Type B pancreatic cell (in vitro differentiated cells): ENCODE measurements at regions not wholly inside any gene's neighbourhood (a gene's known extent, or its start where the extent isn't known, plus 50 kb on each side); places are given as distances from the start of the nearest gene placed in this dataset.

Experiments
- DNase-seq: peaks from one replicate; pipeline ENCODE4 v3.0.0; 2021; ENCODE audit warnings: mixed read lengths; ENCODE audit not compliant: unreplicated experiment; ENCODE audit errors: extremely low spot score
- H3K27ac Mint-ChIP-seq: 2 replicates; pipeline ENCODE4 v1.8.0; 2021; ENCODE audit warnings: mild to moderate bottlenecking, mixed read lengths
- H3K27me3 Mint-ChIP-seq: 2 replicates; pipeline ENCODE4 v1.8.0; 2021; ENCODE audit warnings: mixed read lengths
- H3K36me3 Mint-ChIP-seq: 2 replicates; pipeline ENCODE4 v1.8.0; 2021; ENCODE audit warnings: mixed read lengths
- H3K4me1 Mint-ChIP-seq: one replicate; pipeline ENCODE4 v1.8.0; 2021; ENCODE audit warnings: mixed read lengths; ENCODE audit not compliant: unreplicated experiment
- H3K4me3 Mint-ChIP-seq: 2 replicates; pipeline ENCODE4 v1.8.0; 2021; ENCODE audit warnings: mild to moderate bottlenecking, mixed read lengths
- H3K9me3 Mint-ChIP-seq: 2 replicates; pipeline ENCODE4 v1.8.0; 2021; ENCODE audit warnings: mixed read lengths
- TF ChIP-seq, protein P1 (sequence below): fragments of 200-600 bp; sonication (generic); conservative IDR thresholded peaks from 2 replicates; pipeline ENCODE4 v1.5.0; 2021; ENCODE audit warnings: antibody characterized with exemption, mild to moderate bottlenecking

DNA sequence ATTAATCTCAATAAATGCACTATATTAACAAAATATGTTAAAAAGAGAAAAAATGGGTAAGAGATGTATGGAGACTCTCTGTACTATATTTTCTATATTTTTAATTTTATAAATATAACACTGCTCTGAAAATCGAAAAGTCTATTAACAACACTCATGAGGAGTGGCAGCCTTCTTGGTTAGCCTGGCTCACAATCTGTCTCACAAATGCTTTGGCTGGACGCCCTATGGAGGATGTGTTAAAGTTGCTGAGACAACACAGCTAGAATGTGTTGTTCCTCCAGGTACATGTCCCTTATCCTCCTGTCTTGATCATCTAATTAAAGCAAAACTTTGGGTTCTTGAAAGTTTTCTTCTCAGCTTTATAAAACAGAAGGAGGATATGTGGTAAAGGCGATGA, 396.6 kb upstream of the PCDH20 start:
- TF ChIP-seq, protein P1, sequence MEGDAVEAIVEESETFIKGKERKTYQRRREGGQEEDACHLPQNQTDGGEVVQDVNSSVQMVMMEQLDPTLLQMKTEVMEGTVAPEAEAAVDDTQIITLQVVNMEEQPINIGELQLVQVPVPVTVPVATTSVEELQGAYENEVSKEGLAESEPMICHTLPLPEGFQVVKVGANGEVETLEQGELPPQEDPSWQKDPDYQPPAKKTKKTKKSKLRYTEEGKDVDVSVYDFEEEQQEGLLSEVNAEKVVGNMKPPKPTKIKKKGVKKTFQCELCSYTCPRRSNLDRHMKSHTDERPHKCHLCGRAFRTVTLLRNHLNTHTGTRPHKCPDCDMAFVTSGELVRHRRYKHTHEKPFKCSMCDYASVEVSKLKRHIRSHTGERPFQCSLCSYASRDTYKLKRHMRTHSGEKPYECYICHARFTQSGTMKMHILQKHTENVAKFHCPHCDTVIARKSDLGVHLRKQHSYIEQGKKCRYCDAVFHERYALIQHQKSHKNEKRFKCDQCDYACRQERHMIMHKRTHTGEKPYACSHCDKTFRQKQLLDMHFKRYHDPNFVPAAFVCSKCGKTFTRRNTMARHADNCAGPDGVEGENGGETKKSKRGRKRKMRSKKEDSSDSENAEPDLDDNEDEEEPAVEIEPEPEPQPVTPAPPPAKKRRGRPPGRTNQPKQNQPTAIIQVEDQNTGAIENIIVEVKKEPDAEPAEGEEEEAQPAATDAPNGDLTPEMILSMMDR, result no peak
- H3K4me1 Mint-ChIP-seq, result no peaks in the 10 kb centered on the region
- no peaks in the 10 kb centered on the region for H3K36me3 Mint-ChIP-seq
- H3K9me3 Mint-ChIP-seq, result peaks cover 9% of the 10 kb centered on the region
- no peak for DNase-seq
- no peaks in the 10 kb centered on the region for H3K27me3 Mint-ChIP-seq
- H3K27ac Mint-ChIP-seq, result no peak overlapping the region
- H3K4me3 Mint-ChIP-seq, result no peak overlapping the region

DNA sequence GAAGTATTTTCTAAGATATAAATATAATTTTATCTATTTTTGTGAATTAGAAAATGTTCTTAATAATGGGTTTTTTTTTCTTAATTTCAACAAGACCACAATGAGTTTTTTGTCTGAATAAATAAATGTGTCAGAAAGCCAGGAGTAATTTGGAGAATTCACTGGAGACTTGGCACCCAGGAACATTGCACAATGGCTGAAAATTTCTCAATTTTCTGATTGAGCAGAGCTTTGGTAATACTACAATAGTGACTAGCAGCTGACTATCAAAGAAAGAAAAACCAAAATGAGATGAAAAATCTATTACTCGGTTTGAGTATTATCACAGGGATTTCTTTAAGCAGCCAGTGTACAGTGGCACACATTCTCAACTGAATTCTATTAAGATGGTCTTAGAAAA, 394.4 kb upstream of the PCDH20 start:
- DNase-seq, result no peak
- Mint-ChIP-seq H3K36me3 (no peaks in the 10 kb centered on the region), H3K4me3 (no peak overlapping the region), H3K27me3 (no peaks in the 10 kb centered on the region), H3K27ac (no peak overlapping the region), H3K4me1 (no peaks in the 10 kb centered on the region), H3K9me3 (no peaks in the 10 kb centered on the region)
- TF ChIP-seq, protein P1, result no peak

DNA sequence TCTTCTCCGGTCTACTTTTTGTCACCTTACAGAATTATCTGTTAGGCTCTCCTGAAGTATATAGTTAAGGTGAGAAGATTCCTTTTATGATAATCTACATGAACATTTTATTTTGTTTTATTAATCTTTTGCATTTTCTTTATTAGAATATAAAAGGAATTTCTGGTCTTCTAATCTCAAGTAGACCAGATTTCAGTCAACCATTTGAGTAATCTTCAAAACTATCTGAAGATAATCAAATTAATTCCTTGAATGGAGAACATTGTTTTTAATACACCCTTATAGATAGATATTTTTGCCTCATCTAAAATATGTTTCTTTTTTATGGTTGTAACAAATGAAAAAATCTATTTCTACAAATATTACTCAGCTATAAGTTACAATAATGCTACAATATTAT, 381.7 kb upstream of the PCDH20 start:
- no peaks in the 10 kb centered on the region for H3K9me3 Mint-ChIP-seq
- TF ChIP-seq, protein P1, result no peak

GRCh38 chr13:61795580-61795979, 379.9 kb upstream of the PCDH20 start:
- H3K4me3 Mint-ChIP-seq, result no peak overlapping the region
- H3K9me3 Mint-ChIP-seq, result no peaks in the 10 kb centered on the region
- TF ChIP-seq, protein P1, result no peak
- DNase-seq, result no peak
- H3K27me3 Mint-ChIP-seq, result no peaks in the 10 kb centered on the region
- H3K27ac Mint-ChIP-seq, result no peak overlapping the region
- no peaks in the 10 kb centered on the region for H3K4me1 Mint-ChIP-seq
- H3K36me3 Mint-ChIP-seq, result no peaks in the 10 kb centered on the region

More for the DNA sequence above, 381.7 kb upstream of the PCDH20 start:
- Mint-ChIP-seq H3K27ac (no peak overlapping the region), H3K4me3 (no peak overlapping the region), H3K27me3 (no peaks in the 10 kb centered on the region), H3K4me1 (no peaks in the 10 kb centered on the region), H3K36me3 (no peaks in the 10 kb centered on the region)
- DNase-seq, result no peak

- no peaks in the 10 kb centered on the region for H3K36me3 Mint-ChIP-seq
- TF ChIP-seq, protein P1, result no peak
Measured at GRCh38 chr13:61779456-61779855, 363.8 kb upstream of the PCDH20 start.

DNA sequence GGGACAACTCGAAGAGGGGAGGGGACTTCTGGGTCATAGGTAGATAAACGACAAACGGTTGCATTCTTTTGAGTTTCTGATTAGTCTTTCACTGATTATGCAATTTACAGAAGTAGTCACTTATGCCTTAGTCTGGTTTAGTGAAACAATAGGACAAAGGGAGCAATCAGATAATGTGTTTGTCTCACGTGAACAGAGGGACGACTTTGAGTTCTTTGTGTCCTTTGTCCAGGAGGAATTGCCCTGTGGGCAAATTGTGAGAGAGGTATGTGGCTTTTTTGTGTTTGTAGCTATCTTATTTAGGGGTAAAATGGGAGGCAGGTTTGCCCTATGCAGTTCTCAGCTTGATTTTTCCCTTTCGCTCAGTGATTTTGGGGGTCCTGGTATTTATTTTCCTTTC, 362.9 kb upstream of the PCDH20 start:
- DNase-seq, result no peak
- Mint-ChIP-seq H3K27me3 (no peaks in the 10 kb centered on the region), H3K36me3 (no peaks in the 10 kb centered on the region), H3K9me3 (no peaks in the 10 kb centered on the region), H3K4me1 (no peaks in the 10 kb centered on the region), H3K27ac (no peak overlapping the region), H3K4me3 (no peak overlapping the region)
- TF ChIP-seq, protein P1, result no peak

More at GRCh38 chr13:61779456-61779855, 363.8 kb upstream of the PCDH20 start:
- Mint-ChIP-seq H3K27ac (no peak overlapping the region), H3K27me3 (no peaks in the 10 kb centered on the region), H3K4me3 (no peak overlapping the region), H3K9me3 (no peaks in the 10 kb centered on the region), H3K4me1 (no peaks in the 10 kb centered on the region)
- DNase-seq, result no peak
